GM23338 (cell line): ENCODE measurements at regions not wholly inside any gene's neighbourhood (a gene's known extent, or its start where the extent isn't known, plus 50 kb on each side); places are given as distances from the start of the nearest gene placed in this dataset.

Experiments used
- ATAC-seq: fragments of 200-7000 bp; cut with Tn5 transposase; 3 replicates; pipeline ENCODE4 v1.9.1; 2020
- DNase-seq: peaks from one replicate; pipeline ENCODE4 v3.0.0-alpha.2; 2015; ENCODE audit warnings: low spot score
- H2AFZ ChIP-seq: fragments of 200-600 bp; sonication (generic); 2 replicates; pipeline ENCODE4 v1.8.0; 2016; ENCODE audit warnings: antibody characterized with exemption, mild to moderate bottlenecking, moderate library complexity
- H3F3A ChIP-seq: fragments of 200-600 bp; sonication (generic); replicated peaks from 2 replicates; pipeline ENCODE4 v1.8.0; 2017; ENCODE audit warnings: antibody characterized with exemption, mixed run types, low read depth
- H3K27ac ChIP-seq: fragments of 200-600 bp; sonication (generic); 2 replicates; pipeline ENCODE4 v1.6.1; 2016; ENCODE audit warnings: low read depth
- H3K27me3 ChIP-seq: fragments of 200-600 bp; sonication (generic); 2 replicates; pipeline ENCODE4 v1.8.0; 2016; ENCODE audit warnings: mild to moderate bottlenecking, mixed run types, moderate library complexity; ENCODE audit not compliant: insufficient read depth
- H3K36me3 ChIP-seq: fragments of 200-600 bp; sonication (generic); 2 replicates; pipeline ENCODE4 v1.8.0; 2016; ENCODE audit warnings: mild to moderate bottlenecking; ENCODE audit not compliant: insufficient read depth
- H3K4me1 ChIP-seq: fragments of 200-600 bp; sonication (generic); 2 replicates; pipeline ENCODE4 v1.8.0; 2016; ENCODE audit warnings: mild to moderate bottlenecking, moderate library complexity; ENCODE audit not compliant: insufficient read depth
- H3K4me2 ChIP-seq: fragments of 200-600 bp; sonication (generic); 2 replicates; pipeline ENCODE4 v1.7.1; 2017; ENCODE audit warnings: mixed run types
- H3K4me3 ChIP-seq: fragments of 200-600 bp; sonication (generic); 2 replicates; pipeline ENCODE4 v1.6.1; 2016; ENCODE audit warnings: mixed run types
- H3K79me2 ChIP-seq: fragments of 200-600 bp; sonication (generic); replicated peaks from 2 replicates; pipeline ENCODE4 v1.8.0; 2017; ENCODE audit warnings: mild to moderate bottlenecking; ENCODE audit not compliant: insufficient read depth
- H3K9me2 ChIP-seq: fragments of 200-600 bp; sonication (generic); 2 replicates; pipeline ENCODE4 v1.8.0; 2017; ENCODE audit not compliant: insufficient read depth
- H4K20me1 ChIP-seq: fragments of 200-600 bp; sonication (generic); replicated peaks from 2 replicates; pipeline ENCODE4 v1.8.0; 2017; ENCODE audit warnings: mild to moderate bottlenecking; ENCODE audit not compliant: insufficient read depth
- H3K27ac Mint-ChIP-seq: 2 replicates; pipeline ENCODE4 v1.8.0; 2020; ENCODE audit warnings: inconsistent platforms, mild to moderate bottlenecking, moderate library complexity, mixed read lengths
- H3K27me3 Mint-ChIP-seq: 3 replicates; pipeline ENCODE4 v1.8.0; 2022; ENCODE audit warnings: low read depth, mild to moderate bottlenecking, moderate library complexity, mixed read lengths, inconsistent platforms; ENCODE audit not compliant: insufficient read depth, poor library complexity
- H3K36me3 Mint-ChIP-seq: 3 replicates; pipeline ENCODE4 v1.8.0; 2021; ENCODE audit warnings: low read depth, mild to moderate bottlenecking, inconsistent platforms, moderate library complexity, mixed read lengths
- H3K4me1 Mint-ChIP-seq: 3 replicates; pipeline ENCODE4 v1.8.0; 2020; ENCODE audit warnings: mild to moderate bottlenecking, inconsistent platforms, mixed read lengths
- H3K4me3 Mint-ChIP-seq: 3 replicates; pipeline ENCODE4 v1.8.0; 2021; ENCODE audit warnings: moderate library complexity, mild to moderate bottlenecking, inconsistent platforms, mixed read lengths
- H3K9me3 Mint-ChIP-seq: 3 replicates; pipeline ENCODE4 v1.8.0; 2020; ENCODE audit warnings: moderate library complexity, mild to moderate bottlenecking, inconsistent platforms, mixed read lengths
- EZH2 ChIP-seq: fragments of 200-600 bp; sonication (generic); IDR thresholded peaks from one replicate; pipeline ENCODE4 v1.8.0; 2017; ENCODE audit warnings: antibody characterized with exemption, mild to moderate bottlenecking, low read depth; ENCODE audit not compliant: unreplicated experiment
- POLR2AphosphoS5 ChIP-seq: IDR thresholded peaks from 2 replicates; pipeline ENCODE4 v1.6.1; 2016; ENCODE audit warnings: antibody characterized with exemption, low read depth
- TF ChIP-seq, protein P1 (sequence below): IDR thresholded peaks from one replicate; pipeline ENCODE4 v1.6.1; 2018; ENCODE audit warnings: antibody characterized with exemption; ENCODE audit not compliant: unreplicated experiment
- TF ChIP-seq, protein P2 (sequence below): fragments of 250-450 bp; sonication (Bioruptor Pico); IDR thresholded peaks from 2 replicates; pipeline ENCODE4 v1.5.0; 2020; ENCODE audit warnings: mild to moderate bottlenecking, moderate library complexity
- TF ChIP-seq, protein P3 (sequence below), 2 experiments: fragments of 200-600 bp in 1 of 2; sonication (generic) in 1 of 2; conservative IDR thresholded peaks; 2 replicates each; pipeline versions ENCODE4 v1.5.1 to v1.6.1; 2016 to 2017; ENCODE audit warnings: antibody characterized with exemption in 2 of 2, low read depth in 2 of 2, mild to moderate bottlenecking in 2 of 2, moderate library complexity in 1 of 2
- TF ChIP-seq, protein P4 (sequence below): IDR thresholded peaks from 2 replicates; pipeline ENCODE4 v1.6.1; 2016; ENCODE audit warnings: antibody characterized with exemption

DNA sequence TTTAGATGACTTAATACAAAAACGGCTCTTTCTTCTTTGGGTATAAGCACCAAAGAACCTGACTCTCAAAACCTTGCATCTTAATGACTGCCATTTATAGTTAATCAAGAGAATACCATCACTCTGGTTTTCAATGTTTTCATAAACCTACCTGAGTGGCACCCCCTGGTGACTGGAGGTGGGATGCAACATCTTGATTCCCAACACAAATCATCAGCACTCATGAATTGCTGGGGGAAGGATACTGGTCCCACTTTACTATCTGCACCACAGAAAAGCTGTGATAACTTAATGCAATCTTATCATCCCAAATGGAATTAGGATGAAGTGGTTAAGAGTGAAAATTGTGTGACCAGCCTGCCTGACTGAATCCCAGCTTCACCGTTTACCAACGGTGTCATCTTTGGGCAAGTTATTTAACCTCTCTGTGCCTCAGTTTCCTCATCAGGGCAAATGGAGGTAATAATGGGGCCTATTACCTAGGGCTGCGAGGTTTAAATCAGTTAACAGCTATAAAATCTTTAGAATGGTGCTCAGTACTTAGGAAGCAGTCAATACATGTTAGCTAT lies 366.4 kb downstream of the KLF12 start:
- Histone ChIP-seq H3K9me2 (no peaks in the 10 kb centered on the region), H3K36me3 (no peaks in the 10 kb centered on the region), H3K4me1 (peaks cover 33% of the 10 kb centered on the region), H4K20me1 (no peaks in the 10 kb centered on the region), H3K27ac (peak overlapping the region; percentile 84), H3K79me2 (no peaks in the 10 kb centered on the region), H3K4me3 (no peak overlapping the region), H3F3A (no peaks in the 10 kb centered on the region), H2AFZ (no peak overlapping the region), H3K27me3 (no peaks in the 10 kb centered on the region), H3K4me2 (peak overlapping the region; percentile 21; the same call in 1 of the 2 replicates)
- Mint-ChIP-seq H3K4me1 (peaks cover 54% of the 10 kb centered on the region), H3K27ac (peak overlapping the region; percentile 88), H3K9me3 (no peaks in the 10 kb centered on the region), H3K36me3 (no peaks in the 10 kb centered on the region), H3K27me3 (no peaks in the 10 kb centered on the region), H3K4me3 (peak overlapping the region; percentile 33; the same call in 1 of the 3 replicates)
- DNase-seq (peak; percentile 59), ATAC-seq (peak; percentile 27; the same call in 2 of the 3 replicates)
- TF ChIP-seq, protein P1, sequence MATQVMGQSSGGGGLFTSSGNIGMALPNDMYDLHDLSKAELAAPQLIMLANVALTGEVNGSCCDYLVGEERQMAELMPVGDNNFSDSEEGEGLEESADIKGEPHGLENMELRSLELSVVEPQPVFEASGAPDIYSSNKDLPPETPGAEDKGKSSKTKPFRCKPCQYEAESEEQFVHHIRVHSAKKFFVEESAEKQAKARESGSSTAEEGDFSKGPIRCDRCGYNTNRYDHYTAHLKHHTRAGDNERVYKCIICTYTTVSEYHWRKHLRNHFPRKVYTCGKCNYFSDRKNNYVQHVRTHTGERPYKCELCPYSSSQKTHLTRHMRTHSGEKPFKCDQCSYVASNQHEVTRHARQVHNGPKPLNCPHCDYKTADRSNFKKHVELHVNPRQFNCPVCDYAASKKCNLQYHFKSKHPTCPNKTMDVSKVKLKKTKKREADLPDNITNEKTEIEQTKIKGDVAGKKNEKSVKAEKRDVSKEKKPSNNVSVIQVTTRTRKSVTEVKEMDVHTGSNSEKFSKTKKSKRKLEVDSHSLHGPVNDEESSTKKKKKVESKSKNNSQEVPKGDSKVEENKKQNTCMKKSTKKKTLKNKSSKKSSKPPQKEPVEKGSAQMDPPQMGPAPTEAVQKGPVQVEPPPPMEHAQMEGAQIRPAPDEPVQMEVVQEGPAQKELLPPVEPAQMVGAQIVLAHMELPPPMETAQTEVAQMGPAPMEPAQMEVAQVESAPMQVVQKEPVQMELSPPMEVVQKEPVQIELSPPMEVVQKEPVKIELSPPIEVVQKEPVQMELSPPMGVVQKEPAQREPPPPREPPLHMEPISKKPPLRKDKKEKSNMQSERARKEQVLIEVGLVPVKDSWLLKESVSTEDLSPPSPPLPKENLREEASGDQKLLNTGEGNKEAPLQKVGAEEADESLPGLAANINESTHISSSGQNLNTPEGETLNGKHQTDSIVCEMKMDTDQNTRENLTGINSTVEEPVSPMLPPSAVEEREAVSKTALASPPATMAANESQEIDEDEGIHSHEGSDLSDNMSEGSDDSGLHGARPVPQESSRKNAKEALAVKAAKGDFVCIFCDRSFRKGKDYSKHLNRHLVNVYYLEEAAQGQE = no peak
- TF ChIP-seq, protein P2, sequence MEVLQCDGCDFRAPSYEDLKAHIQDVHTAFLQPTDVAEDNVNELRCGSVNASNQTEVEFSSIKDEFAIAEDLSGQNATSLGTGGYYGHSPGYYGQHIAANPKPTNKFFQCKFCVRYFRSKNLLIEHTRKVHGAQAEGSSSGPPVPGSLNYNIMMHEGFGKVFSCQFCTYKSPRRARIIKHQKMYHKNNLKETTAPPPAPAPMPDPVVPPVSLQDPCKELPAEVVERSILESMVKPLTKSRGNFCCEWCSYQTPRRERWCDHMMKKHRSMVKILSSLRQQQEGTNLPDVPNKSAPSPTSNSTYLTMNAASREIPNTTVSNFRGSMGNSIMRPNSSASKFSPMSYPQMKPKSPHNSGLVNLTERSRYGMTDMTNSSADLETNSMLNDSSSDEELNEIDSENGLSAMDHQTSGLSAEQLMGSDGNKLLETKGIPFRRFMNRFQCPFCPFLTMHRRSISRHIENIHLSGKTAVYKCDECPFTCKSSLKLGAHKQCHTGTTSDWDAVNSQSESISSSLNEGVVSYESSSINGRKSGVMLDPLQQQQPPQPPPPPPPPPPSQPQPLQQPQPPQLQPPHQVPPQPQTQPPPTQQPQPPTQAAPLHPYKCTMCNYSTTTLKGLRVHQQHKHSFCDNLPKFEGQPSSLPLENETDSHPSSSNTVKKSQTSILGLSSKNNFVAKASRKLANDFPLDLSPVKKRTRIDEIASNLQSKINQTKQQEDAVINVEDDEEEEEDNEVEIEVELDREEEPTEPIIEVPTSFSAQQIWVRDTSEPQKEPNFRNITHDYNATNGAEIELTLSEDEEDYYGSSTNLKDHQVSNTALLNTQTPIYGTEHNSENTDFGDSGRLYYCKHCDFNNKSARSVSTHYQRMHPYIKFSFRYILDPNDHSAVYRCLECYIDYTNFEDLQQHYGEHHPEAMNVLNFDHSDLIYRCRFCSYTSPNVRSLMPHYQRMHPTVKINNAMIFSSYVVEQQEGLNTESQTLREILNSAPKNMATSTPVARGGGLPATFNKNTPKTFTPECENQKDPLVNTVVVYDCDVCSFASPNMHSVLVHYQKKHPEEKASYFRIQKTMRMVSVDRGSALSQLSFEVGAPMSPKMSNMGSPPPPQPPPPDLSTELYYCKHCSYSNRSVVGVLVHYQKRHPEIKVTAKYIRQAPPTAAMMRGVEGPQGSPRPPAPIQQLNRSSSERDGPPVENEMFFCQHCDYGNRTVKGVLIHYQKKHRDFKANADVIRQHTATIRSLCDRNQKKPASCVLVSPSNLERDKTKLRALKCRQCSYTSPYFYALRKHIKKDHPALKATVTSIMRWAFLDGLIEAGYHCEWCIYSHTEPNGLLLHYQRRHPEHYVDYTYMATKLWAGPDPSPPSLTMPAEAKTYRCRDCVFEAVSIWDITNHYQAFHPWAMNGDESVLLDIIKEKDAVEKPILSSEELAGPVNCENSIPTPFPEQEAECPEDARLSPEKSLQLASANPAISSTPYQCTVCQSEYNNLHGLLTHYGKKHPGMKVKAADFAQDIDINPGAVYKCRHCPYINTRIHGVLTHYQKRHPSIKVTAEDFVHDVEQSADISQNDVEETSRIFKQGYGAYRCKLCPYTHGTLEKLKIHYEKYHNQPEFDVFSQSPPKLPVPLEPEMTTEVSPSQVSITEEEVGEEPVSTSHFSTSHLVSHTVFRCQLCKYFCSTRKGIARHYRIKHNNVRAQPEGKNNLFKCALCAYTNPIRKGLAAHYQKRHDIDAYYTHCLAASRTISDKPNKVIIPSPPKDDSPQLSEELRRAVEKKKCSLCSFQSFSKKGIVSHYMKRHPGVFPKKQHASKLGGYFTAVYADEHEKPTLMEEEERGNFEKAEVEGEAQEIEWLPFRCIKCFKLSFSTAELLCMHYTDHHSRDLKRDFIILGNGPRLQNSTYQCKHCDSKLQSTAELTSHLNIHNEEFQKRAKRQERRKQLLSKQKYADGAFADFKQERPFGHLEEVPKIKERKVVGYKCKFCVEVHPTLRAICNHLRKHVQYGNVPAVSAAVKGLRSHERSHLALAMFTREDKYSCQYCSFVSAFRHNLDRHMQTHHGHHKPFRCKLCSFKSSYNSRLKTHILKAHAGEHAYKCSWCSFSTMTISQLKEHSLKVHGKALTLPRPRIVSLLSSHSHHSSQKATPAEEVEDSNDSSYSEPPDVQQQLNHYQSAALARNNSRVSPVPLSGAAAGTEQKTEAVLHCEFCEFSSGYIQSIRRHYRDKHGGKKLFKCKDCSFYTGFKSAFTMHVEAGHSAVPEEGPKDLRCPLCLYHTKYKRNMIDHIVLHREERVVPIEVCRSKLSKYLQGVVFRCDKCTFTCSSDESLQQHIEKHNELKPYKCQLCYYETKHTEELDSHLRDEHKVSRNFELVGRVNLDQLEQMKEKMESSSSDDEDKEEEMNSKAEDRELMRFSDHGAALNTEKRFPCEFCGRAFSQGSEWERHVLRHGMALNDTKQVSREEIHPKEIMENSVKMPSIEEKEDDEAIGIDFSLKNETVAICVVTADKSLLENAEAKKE (CRISPR knock-in tag) = no peak
- TF ChIP-seq POLR2AphosphoS5 (no peak), EZH2 (no peak)
- TF ChIP-seq, protein P3, sequence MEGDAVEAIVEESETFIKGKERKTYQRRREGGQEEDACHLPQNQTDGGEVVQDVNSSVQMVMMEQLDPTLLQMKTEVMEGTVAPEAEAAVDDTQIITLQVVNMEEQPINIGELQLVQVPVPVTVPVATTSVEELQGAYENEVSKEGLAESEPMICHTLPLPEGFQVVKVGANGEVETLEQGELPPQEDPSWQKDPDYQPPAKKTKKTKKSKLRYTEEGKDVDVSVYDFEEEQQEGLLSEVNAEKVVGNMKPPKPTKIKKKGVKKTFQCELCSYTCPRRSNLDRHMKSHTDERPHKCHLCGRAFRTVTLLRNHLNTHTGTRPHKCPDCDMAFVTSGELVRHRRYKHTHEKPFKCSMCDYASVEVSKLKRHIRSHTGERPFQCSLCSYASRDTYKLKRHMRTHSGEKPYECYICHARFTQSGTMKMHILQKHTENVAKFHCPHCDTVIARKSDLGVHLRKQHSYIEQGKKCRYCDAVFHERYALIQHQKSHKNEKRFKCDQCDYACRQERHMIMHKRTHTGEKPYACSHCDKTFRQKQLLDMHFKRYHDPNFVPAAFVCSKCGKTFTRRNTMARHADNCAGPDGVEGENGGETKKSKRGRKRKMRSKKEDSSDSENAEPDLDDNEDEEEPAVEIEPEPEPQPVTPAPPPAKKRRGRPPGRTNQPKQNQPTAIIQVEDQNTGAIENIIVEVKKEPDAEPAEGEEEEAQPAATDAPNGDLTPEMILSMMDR (conservative IDR thresholded peaks at IDR 0.05; ENCODE audit: low read depth in 2 of 2) = peak; percentile 67 to 80
- TF ChIP-seq, protein P4, sequence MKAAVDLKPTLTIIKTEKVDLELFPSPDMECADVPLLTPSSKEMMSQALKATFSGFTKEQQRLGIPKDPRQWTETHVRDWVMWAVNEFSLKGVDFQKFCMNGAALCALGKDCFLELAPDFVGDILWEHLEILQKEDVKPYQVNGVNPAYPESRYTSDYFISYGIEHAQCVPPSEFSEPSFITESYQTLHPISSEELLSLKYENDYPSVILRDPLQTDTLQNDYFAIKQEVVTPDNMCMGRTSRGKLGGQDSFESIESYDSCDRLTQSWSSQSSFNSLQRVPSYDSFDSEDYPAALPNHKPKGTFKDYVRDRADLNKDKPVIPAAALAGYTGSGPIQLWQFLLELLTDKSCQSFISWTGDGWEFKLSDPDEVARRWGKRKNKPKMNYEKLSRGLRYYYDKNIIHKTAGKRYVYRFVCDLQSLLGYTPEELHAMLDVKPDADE = no peak
